C4-2B (cell line): ENCODE measurements at regions not wholly inside any gene's neighbourhood (a gene's known extent, or its start where the extent isn't known, plus 50 kb on each side); places are given as distances from the start of the nearest gene placed in this dataset.

Experiments used
- ZFX ChIP-seq: fragments of 450-650 bp; IDR thresholded peaks from 2 replicates; pipeline ENCODE4 v1.6.1; 2017
- TF ChIP-seq, protein P1 (sequence below): fragments of 450-650 bp; conservative IDR thresholded peaks from 2 replicates; pipeline ENCODE4 v1.5.1; 2017; ENCODE audit warnings: mild to moderate bottlenecking

DNA sequence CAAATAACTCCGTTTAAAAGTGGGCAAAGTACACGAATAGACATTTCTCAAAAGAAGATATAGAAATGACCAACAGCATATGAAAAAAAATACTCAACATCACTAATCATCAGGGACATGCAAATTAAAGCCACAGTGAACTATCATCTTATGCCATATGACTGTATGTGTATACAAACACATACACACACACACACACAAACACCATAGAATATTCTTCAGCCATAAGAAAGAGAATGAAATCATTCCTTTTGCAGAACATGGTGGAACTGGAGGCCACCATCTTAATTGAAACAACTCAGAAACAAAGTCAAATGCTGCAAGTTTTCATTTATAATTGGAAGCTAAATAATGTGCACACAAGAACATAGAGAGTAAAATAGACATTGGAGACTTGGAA, 1019.4 kb downstream of the KCNMA1 start:
- TF ChIP-seq, protein P1, sequence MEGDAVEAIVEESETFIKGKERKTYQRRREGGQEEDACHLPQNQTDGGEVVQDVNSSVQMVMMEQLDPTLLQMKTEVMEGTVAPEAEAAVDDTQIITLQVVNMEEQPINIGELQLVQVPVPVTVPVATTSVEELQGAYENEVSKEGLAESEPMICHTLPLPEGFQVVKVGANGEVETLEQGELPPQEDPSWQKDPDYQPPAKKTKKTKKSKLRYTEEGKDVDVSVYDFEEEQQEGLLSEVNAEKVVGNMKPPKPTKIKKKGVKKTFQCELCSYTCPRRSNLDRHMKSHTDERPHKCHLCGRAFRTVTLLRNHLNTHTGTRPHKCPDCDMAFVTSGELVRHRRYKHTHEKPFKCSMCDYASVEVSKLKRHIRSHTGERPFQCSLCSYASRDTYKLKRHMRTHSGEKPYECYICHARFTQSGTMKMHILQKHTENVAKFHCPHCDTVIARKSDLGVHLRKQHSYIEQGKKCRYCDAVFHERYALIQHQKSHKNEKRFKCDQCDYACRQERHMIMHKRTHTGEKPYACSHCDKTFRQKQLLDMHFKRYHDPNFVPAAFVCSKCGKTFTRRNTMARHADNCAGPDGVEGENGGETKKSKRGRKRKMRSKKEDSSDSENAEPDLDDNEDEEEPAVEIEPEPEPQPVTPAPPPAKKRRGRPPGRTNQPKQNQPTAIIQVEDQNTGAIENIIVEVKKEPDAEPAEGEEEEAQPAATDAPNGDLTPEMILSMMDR, result no peak
- no peak for TF ChIP-seq ZFX
